GM12878 (cell line): ENCODE measurements at regions not wholly inside any gene's neighbourhood (a gene's known extent, or its start where the extent isn't known, plus 50 kb on each side); places are given as distances from the start of the nearest gene placed in this dataset.

ENCODE experiments used
- ATAC-seq: fragments of 200-7000 bp; cut with Tn5 transposase; 3 replicates; pipeline ENCODE4 v1.9.1; 2020; ENCODE audit warnings: mild to moderate bottlenecking, moderate library complexity
- BruUV-seq: library from RNA; stranded (reverse); fragments of 400-500 nt; replicated peaks from 2 replicates; lab custom pipeline; 2021; lab: Mats Ljungman, UMichigan
- CTCF ChIA-PET: fragments of 300-600 bp; sonication (Branson Sonifier 250); formaldehyde crosslinking; extraction: SDS; loops from one replicate; lab custom pipeline; 2021; ENCODE audit warnings: inconsistent platforms; lab: Yijun Ruan, JAX
- POLR2A ChIA-PET: fragments of 350-600 bp; formaldehyde crosslinking; extraction: SDS; loops from one replicate; lab custom pipeline; 2021; ENCODE audit warnings: inconsistent platforms; lab: Charles Lee
- RAD21 ChIA-PET: fragments of 300-600 bp; sonication (Branson Sonifier 250); formaldehyde crosslinking; loops from one replicate; lab custom pipeline; 2023; ENCODE audit warnings: antibody characterized with exemption; ENCODE audit not compliant: unreplicated experiment; lab: Charles Lee
- SMC1A ChIA-PET: fragments of 300-600 bp; sonication (Branson Sonifier 250); formaldehyde crosslinking; loops from one replicate; lab custom pipeline; 2023; ENCODE audit not compliant: unreplicated experiment, uncharacterized antibody; lab: Charles Lee
- DNase-seq: peaks from one replicate; pipeline ENCODE4 v3.0.0-alpha.2; 2011; ENCODE audit warnings: low read depth, low spot score
- FAIRE-seq: peaks from 3 replicates; lab custom pipeline; 2011; peaks lifted over from hg19 to GRCh38; lab: Jason Lieb, UNC
- H2AFZ ChIP-seq: 2 replicates; pipeline ENCODE4 v1.6.0; 2011; ENCODE audit warnings: low read depth, low read length, control low read depth; ENCODE audit not compliant: control insufficient read depth
- H3K27ac ChIP-seq: 2 replicates; pipeline ENCODE4 v1.5.1; 2011; ENCODE audit warnings: control low read depth; ENCODE audit not compliant: control insufficient read depth, insufficient read depth
- H3K27me3 ChIP-seq, 2 experiments: replicated peaks in 1 of 2; 2 replicates each; pipeline versions ENCODE4 v1.6.0 to v1.6.1; 2011; ENCODE audit warnings: low read length in 1 of 2; ENCODE audit not compliant: control insufficient read depth in 2 of 2, insufficient read depth in 2 of 2
- H3K36me3 ChIP-seq, 2 experiments: 2 replicates each; pipeline ENCODE4 v1.5.1; 2011; ENCODE audit warnings: low read length in 1 of 2; ENCODE audit not compliant: control insufficient read depth in 2 of 2, insufficient read depth in 2 of 2
- H3K4me1 ChIP-seq: 2 replicates; pipeline ENCODE4 v1.6.1; 2011; ENCODE audit warnings: mild to moderate bottlenecking, low read length, moderate library complexity, mixed read lengths; ENCODE audit not compliant: control insufficient read depth, insufficient read depth
- H3K4me2 ChIP-seq: 2 replicates; pipeline ENCODE4 v1.6.0; 2011; ENCODE audit warnings: control low read depth; ENCODE audit not compliant: control insufficient read depth, insufficient read depth
- H3K4me3 ChIP-seq: fragments of 200-600 bp; sonication (generic); 2 replicates; pipeline ENCODE4 v1.5.1; 2016
- H3K79me2 ChIP-seq: 2 replicates; pipeline ENCODE4 v1.6.0; 2011; ENCODE audit warnings: low read length; ENCODE audit not compliant: control insufficient read depth, insufficient read depth
- H3K9ac ChIP-seq: 2 replicates; pipeline ENCODE4 v1.8.0; 2011; ENCODE audit warnings: low read length, control low read depth, mixed read lengths; ENCODE audit not compliant: control insufficient read depth, insufficient read depth
- H3K9me3 ChIP-seq: replicated peaks from 3 replicates; pipeline ENCODE4 v1.5.1; 2011; ENCODE audit warnings: mild to moderate bottlenecking, low read length; ENCODE audit not compliant: control insufficient read depth, insufficient read depth
- H4K20me1 ChIP-seq: 2 replicates; pipeline ENCODE4 v1.6.0; 2011; ENCODE audit not compliant: control insufficient read depth, insufficient read depth
- BRCA1 ChIP-seq: IDR thresholded peaks from 2 replicates; pipeline ENCODE4 v1.6.1; 2011; ENCODE audit warnings: low read depth, low read length, improper control_type of control experiment
- CBX5 ChIP-seq: sonication (generic); IDR thresholded peaks from 2 replicates; pipeline ENCODE4 v1.6.1; 2016; ENCODE audit warnings: low read depth, moderate library complexity, mild to moderate bottlenecking, inconsistent platforms
- HDGF ChIP-seq: fragments of 450-650 bp; IDR thresholded peaks from 2 replicates; pipeline ENCODE4 v1.6.1; 2016; ENCODE audit warnings: antibody characterized with exemption
- HSF1 ChIP-seq: fragments of 150-350 bp; IDR thresholded peaks from 2 replicates; pipeline ENCODE4 v1.6.1; 2014; ENCODE audit warnings: mild to moderate bottlenecking, low read depth, low read length
- KDM1A ChIP-seq: fragments of 200-600 bp; sonication (generic); IDR thresholded peaks from 2 replicates; pipeline ENCODE4 v1.6.1; 2016; ENCODE audit warnings: borderline replicate concordance
- MAX ChIP-seq: IDR thresholded peaks from 2 replicates; pipeline ENCODE4 v1.6.1; 2012; ENCODE audit warnings: low read depth, low read length, improper control_type of control experiment
- MYC ChIP-seq: IDR thresholded peaks from 2 replicates; pipeline ENCODE4 v1.6.1; 2011; ENCODE audit warnings: mild to moderate bottlenecking, low read length, moderate library complexity, inconsistent platforms; ENCODE audit not compliant: insufficient read depth, insufficient replicate concordance, insufficient read length, severe bottlenecking
- RUNX3 ChIP-seq: IDR thresholded peaks from 2 replicates; pipeline ENCODE4 v1.6.1; 2012; ENCODE audit warnings: low read length, inconsistent platforms
- SMC3 ChIP-seq: IDR thresholded peaks from 2 replicates; pipeline ENCODE4 v1.6.1; 2011; ENCODE audit warnings: low read length, improper control_type of control experiment, borderline replicate concordance
- ZNF592 ChIP-seq: fragments of 450-650 bp; IDR thresholded peaks from 2 replicates; pipeline ENCODE4 v1.6.1; 2017; ENCODE audit warnings: mild to moderate bottlenecking, moderate library complexity
- WGBS: methylation state at CpG from one replicate; pipeline ENCODE4 v1.1.6; 2016; ENCODE audit warnings: low lambda C conversion rate; ENCODE audit not compliant: insufficient replicate concordance, insufficient coverage; ENCODE audit errors: missing lambda C conversion rate; 5-methylcytosine and 5-hydroxymethylcytosine counted together
- in situ Hi-C: fragments of 300-500 bp; cut with MboI; formaldehyde crosslinking; loops from 9 replicates; pipeline ENCODE4 v1.14.3; 2018; ENCODE audit warnings: mixed read lengths
- intact Hi-C: fragments of 100-400 bp; cut with micrococcal nuclease; formaldehyde crosslinking; loops from one replicate; pipeline ENCODE4 v1.14.2; 2022; ENCODE audit not compliant: unreplicated experiment
- TF ChIP-seq, protein P1 (sequence below): IDR thresholded peaks from 2 replicates; pipeline ENCODE4 v1.6.1; 2012; ENCODE audit warnings: low read length, inconsistent platforms
- TF ChIP-seq, protein P2 (sequence below): fragments of 450-650 bp; conservative IDR thresholded peaks from 2 replicates; pipeline ENCODE4 v1.6.1; 2017; ENCODE audit warnings: mild to moderate bottlenecking, moderate library complexity

GRCh38 chr2:220855296-220855695 is 716.8 kb downstream of the EPHA4 start:
- BruUV-seq, result no TSS peak
- Histone ChIP-seq H3K9ac (no peak overlapping the region), H3K79me2 (no peaks in the 10 kb centered on the region), H3K36me3 (no peaks in the 10 kb centered on the region), H3K4me2 (no peak overlapping the region), H3K27me3 (no peaks in the 10 kb centered on the region), H2AFZ (no peak overlapping the region), H3K4me3 (no peak overlapping the region), H3K9me3 (no peaks in the 10 kb centered on the region), H3K27ac (no peak overlapping the region), H4K20me1 (no peaks in the 10 kb centered on the region), H3K4me1 (no peaks in the 10 kb centered on the region)
- DNase-seq (no peak), FAIRE-seq (no peak), ATAC-seq (no peak)
- CTCF ChIA-PET, result no interaction called here
- intact Hi-C loops (no loop called here), in situ Hi-C loops (no loop called here)
- POLR2A ChIA-PET, result no interaction called here
- RAD21 ChIA-PET, result no interaction called here
- 32% methylated on average over 2 of the region's 2 CpGs for WGBS
- SMC1A ChIA-PET, result no interaction called here
- TF ChIP-seq CBX5, result no peak
- TF ChIP-seq MYC, result no peak
- TF ChIP-seq HSF1, result no peak
- TF ChIP-seq KDM1A, result no peak
- TF ChIP-seq BRCA1, result no peak
- TF ChIP-seq RUNX3, result no peak
- TF ChIP-seq, protein P1, sequence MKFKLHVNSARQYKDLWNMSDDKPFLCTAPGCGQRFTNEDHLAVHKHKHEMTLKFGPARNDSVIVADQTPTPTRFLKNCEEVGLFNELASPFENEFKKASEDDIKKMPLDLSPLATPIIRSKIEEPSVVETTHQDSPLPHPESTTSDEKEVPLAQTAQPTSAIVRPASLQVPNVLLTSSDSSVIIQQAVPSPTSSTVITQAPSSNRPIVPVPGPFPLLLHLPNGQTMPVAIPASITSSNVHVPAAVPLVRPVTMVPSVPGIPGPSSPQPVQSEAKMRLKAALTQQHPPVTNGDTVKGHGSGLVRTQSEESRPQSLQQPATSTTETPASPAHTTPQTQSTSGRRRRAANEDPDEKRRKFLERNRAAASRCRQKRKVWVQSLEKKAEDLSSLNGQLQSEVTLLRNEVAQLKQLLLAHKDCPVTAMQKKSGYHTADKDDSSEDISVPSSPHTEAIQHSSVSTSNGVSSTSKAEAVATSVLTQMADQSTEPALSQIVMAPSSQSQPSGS, result no peak
- TF ChIP-seq HDGF, result no peak
- TF ChIP-seq SMC3, result no peak
- TF ChIP-seq MAX, result no peak
- TF ChIP-seq ZNF592, result no peak
- TF ChIP-seq, protein P2, sequence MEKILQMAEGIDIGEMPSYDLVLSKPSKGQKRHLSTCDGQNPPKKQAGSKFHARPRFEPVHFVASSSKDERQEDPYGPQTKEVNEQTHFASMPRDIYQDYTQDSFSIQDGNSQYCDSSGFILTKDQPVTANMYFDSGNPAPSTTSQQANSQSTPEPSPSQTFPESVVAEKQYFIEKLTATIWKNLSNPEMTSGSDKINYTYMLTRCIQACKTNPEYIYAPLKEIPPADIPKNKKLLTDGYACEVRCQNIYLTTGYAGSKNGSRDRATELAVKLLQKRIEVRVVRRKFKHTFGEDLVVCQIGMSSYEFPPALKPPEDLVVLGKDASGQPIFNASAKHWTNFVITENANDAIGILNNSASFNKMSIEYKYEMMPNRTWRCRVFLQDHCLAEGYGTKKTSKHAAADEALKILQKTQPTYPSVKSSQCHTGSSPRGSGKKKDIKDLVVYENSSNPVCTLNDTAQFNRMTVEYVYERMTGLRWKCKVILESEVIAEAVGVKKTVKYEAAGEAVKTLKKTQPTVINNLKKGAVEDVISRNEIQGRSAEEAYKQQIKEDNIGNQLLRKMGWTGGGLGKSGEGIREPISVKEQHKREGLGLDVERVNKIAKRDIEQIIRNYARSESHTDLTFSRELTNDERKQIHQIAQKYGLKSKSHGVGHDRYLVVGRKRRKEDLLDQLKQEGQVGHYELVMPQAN, result no peak
